ENCODE measurements at regions not wholly inside any gene's neighbourhood (a gene's known extent, or its start where the extent isn't known, plus 50 kb on each side); places are given as distances from the start of the nearest gene placed in this dataset.

- no peak for TF ChIP-seq TSHZ2 (CRISPR knock-in tag; IDR thresholded peaks at IDR 0.05)
- TF ChIP-seq ARNTL (CRISPR knock-in tag; IDR thresholded peaks at IDR 0.05; ENCODE audit: borderline replicate concordance, low read depth): no peak
- TF ChIP-seq ZNF8 (CRISPR knock-in tag; IDR thresholded peaks at IDR 0.05): no peak
- no peak for TF ChIP-seq ZNF70 (CRISPR knock-in tag; IDR thresholded peaks at IDR 0.05)
- TF ChIP-seq PPARA (CRISPR knock-in tag; IDR thresholded peaks at IDR 0.05; ENCODE audit: borderline replicate concordance): no peak
- TF ChIP-seq ZFP3 (CRISPR knock-in tag; IDR thresholded peaks at IDR 0.05): no peak
- TF ChIP-seq PATZ1 (CRISPR knock-in tag; IDR thresholded peaks at IDR 0.05; ENCODE audit: borderline replicate concordance): no peak
- TF ChIP-seq TCF4 (CRISPR knock-in tag; IDR thresholded peaks at IDR 0.05; ENCODE audit: borderline replicate concordance): no peak
- TF ChIP-seq RARB (CRISPR knock-in tag; IDR thresholded peaks at IDR 0.05): no peak
- TF ChIP-seq ZC3H10 (CRISPR knock-in tag; IDR thresholded peaks at IDR 0.05): no peak
- no peak for TF ChIP-seq OSR1 (CRISPR knock-in tag; IDR thresholded peaks at IDR 0.05)
- no peak for TF ChIP-seq CSDC2 (CRISPR knock-in tag; IDR thresholded peaks at IDR 0.05)
Measured at GRCh38 chr2:216754812-216755211, 59.5 kb upstream of the IGFBP5 start (continued).

- TF ChIP-seq RARB (CRISPR knock-in tag; IDR thresholded peaks at IDR 0.05) (no peak), POU6F1 (CRISPR knock-in tag; IDR thresholded peaks at IDR 0.05; ENCODE audit: borderline replicate concordance, low read depth) (no peak), ESRRG (CRISPR knock-in tag; IDR thresholded peaks at IDR 0.05) (no peak), SNAI2 (CRISPR knock-in tag; IDR thresholded peaks at IDR 0.05) (no peak), ISL1 (CRISPR knock-in tag; IDR thresholded peaks at IDR 0.05) (no peak), ZFP3 (CRISPR knock-in tag; IDR thresholded peaks at IDR 0.05) (no peak), CREB5 (CRISPR knock-in tag; IDR thresholded peaks at IDR 0.05; ENCODE audit: low read depth) (no peak), ZC3H10 (CRISPR knock-in tag; IDR thresholded peaks at IDR 0.05) (no peak)
- ATAC-seq: no peak
Measured at GRCh38 chr2:216754336-216754735, 59.0 kb upstream of the IGFBP5 start.

- no peak for ATAC-seq
- TF ChIP-seq ZNF8 (CRISPR knock-in tag; IDR thresholded peaks at IDR 0.05) (no peak), TOX (CRISPR knock-in tag; IDR thresholded peaks at IDR 0.05; ENCODE audit: borderline replicate concordance) (no peak), SNAI2 (CRISPR knock-in tag; IDR thresholded peaks at IDR 0.05) (no peak), CREB5 (CRISPR knock-in tag; IDR thresholded peaks at IDR 0.05; ENCODE audit: low read depth) (no peak), ZNF70 (CRISPR knock-in tag; IDR thresholded peaks at IDR 0.05) (no peak), ZNF565 (CRISPR knock-in tag; conservative IDR thresholded peaks at IDR 0.05; ENCODE audit: low read depth) (no peak), CSDC2 (CRISPR knock-in tag; IDR thresholded peaks at IDR 0.05) (no peak), TSHZ2 (CRISPR knock-in tag; IDR thresholded peaks at IDR 0.05) (no peak), ZC3H10 (CRISPR knock-in tag; IDR thresholded peaks at IDR 0.05) (no peak), ISL1 (CRISPR knock-in tag; IDR thresholded peaks at IDR 0.05) (no peak), ESRRG (CRISPR knock-in tag; IDR thresholded peaks at IDR 0.05) (no peak), ZFP30 (CRISPR knock-in tag; IDR thresholded peaks at IDR 0.05) (no peak), ZFP3 (CRISPR knock-in tag; IDR thresholded peaks at IDR 0.05) (no peak), PATZ1 (CRISPR knock-in tag; IDR thresholded peaks at IDR 0.05; ENCODE audit: borderline replicate concordance) (no peak), RARB (CRISPR knock-in tag; IDR thresholded peaks at IDR 0.05) (no peak), ARNTL (CRISPR knock-in tag; IDR thresholded peaks at IDR 0.05; ENCODE audit: borderline replicate concordance, low read depth) (no peak), OSR1 (CRISPR knock-in tag; IDR thresholded peaks at IDR 0.05) (no peak)
Measured at GRCh38 chr2:216752855-216753505, 57.6 kb upstream of the IGFBP5 start.

All from SK-N-SH treated with all-trans-retinoic acid at 6 μM for 48 hours (cell line).